Fibroblast of lung (primary cell): ENCODE measurements at regions not wholly inside any gene's neighbourhood (a gene's known extent, or its start where the extent isn't known, plus 50 kb on each side); places are given as distances from the start of the nearest gene placed in this dataset.

ENCODE experiments used
- DNase-seq, 2 donors: peaks; one replicate each; pipeline versions ENCODE4 v3.0.0 to v3.0.0-alpha.2; 2010; ENCODE audit warnings: low read depth in 2 of 2
- H2AFZ ChIP-seq: 2 replicates; pipeline ENCODE4 v1.5.1; 2012; ENCODE audit warnings: low read length, control low read depth, inconsistent platforms
- H3K27ac ChIP-seq: 2 replicates; pipeline ENCODE4 v1.5.1; 2011; ENCODE audit warnings: low read length, control low read depth; ENCODE audit not compliant: insufficient read depth
- H3K27me3 ChIP-seq: 2 replicates; pipeline ENCODE4 v1.5.1; 2011; ENCODE audit warnings: mild to moderate bottlenecking, low read length; ENCODE audit not compliant: control insufficient read depth, insufficient read depth
- H3K36me3 ChIP-seq: 2 replicates; pipeline ENCODE4 v1.5.1; 2011; ENCODE audit warnings: low read length; ENCODE audit not compliant: control insufficient read depth, insufficient read depth
- H3K4me1 ChIP-seq: 2 replicates; pipeline ENCODE4 v1.5.1; 2011; ENCODE audit warnings: low read length; ENCODE audit not compliant: control insufficient read depth, insufficient read depth; ENCODE audit errors: extremely low read depth
- H3K4me2 ChIP-seq: 2 replicates; pipeline ENCODE4 v1.5.1; 2011; ENCODE audit warnings: low read length, control low read depth; ENCODE audit not compliant: insufficient read depth; ENCODE audit errors: extremely low read depth
- H3K4me3 ChIP-seq, 4 experiments: fragments of 200-600 bp in 1 of 4; sonication (generic) in 1 of 4; replicated peaks in 1 of 4; 2 replicates each; pipeline ENCODE4 v1.5.1; 2011 to 2016; ENCODE audit warnings: low read length in 4 of 4, low read depth in 3 of 4, mild to moderate bottlenecking in 3 of 4, control low read depth in 2 of 4, inconsistent platforms in 1 of 4, mixed read lengths in 1 of 4; ENCODE audit not compliant: insufficient read depth in 1 of 4; ENCODE audit errors: control extremely low read depth in 1 of 4
- H3K79me2 ChIP-seq: 2 replicates; pipeline ENCODE4 v1.5.1; 2012; ENCODE audit warnings: mild to moderate bottlenecking, low read length, inconsistent platforms; ENCODE audit not compliant: control insufficient read depth, insufficient read depth
- H3K9ac ChIP-seq: 2 replicates; pipeline ENCODE4 v1.5.1; 2011; ENCODE audit warnings: mild to moderate bottlenecking, low read length, control low read depth; ENCODE audit not compliant: insufficient read depth
- H3K9me3 ChIP-seq: 2 replicates; pipeline ENCODE4 v1.5.1; 2012; ENCODE audit warnings: low read depth, low read length; ENCODE audit not compliant: control insufficient read depth, insufficient read depth
- H4K20me1 ChIP-seq: 2 replicates; pipeline ENCODE4 v1.5.1; 2011; ENCODE audit warnings: low read length; ENCODE audit not compliant: control insufficient read depth, insufficient read depth; ENCODE audit errors: extremely low read depth
- EZH2 ChIP-seq: IDR thresholded peaks from 2 replicates; pipeline ENCODE4 v1.5.1; 2012; ENCODE audit warnings: low read length, control low read depth, mild to moderate bottlenecking; ENCODE audit errors: missing control alignments
- TF ChIP-seq, protein P1 (sequence below), 2 donors: IDR thresholded peaks in 1 of 2; conservative IDR thresholded peaks in 1 of 2; 1 replicate in 1 of 2; 2 replicates in 1 of 2; pipeline ENCODE4 v1.5.1; 2011 to 2012; ENCODE audit warnings: low read length in 2 of 2, control low read depth in 1 of 2, inconsistent platforms in 1 of 2, low read depth in 1 of 2, mild to moderate bottlenecking in 1 of 2

DNA sequence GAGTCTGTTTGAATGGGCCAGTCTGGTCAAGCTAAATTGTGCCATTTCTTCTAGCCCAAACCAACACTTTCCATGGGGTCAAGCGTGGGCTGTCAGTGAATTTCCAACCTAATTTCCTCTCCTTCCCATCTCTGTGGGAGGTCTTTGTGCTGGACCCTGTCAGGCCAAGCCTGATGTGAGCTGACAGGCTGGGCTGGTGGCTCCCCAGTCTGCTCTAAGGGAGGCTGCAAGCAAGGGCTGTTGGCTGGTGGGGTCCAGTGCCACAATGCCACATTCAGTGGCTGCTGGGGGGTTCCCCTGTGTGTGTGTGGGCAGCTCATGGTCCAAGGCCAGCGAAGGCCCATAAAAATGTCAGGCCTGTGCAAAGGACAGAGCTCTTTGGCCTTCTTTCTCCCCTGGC, 216.1 kb downstream of the OPA1 start:
- Histone ChIP-seq H4K20me1 (no peaks in the 10 kb centered on the region), H3K4me2 (no peak overlapping the region), H3K27ac (no peak overlapping the region), H3K4me3 (no peak overlapping the region), H3K9ac (no peak overlapping the region), H3K79me2 (no peaks in the 10 kb centered on the region), H3K27me3 (peaks cover 29% of the 10 kb centered on the region), H2AFZ (no peak overlapping the region), H3K9me3 (no peaks in the 10 kb centered on the region), H3K36me3 (no peaks in the 10 kb centered on the region), H3K4me1 (no peaks in the 10 kb centered on the region)
- TF ChIP-seq, protein P1, sequence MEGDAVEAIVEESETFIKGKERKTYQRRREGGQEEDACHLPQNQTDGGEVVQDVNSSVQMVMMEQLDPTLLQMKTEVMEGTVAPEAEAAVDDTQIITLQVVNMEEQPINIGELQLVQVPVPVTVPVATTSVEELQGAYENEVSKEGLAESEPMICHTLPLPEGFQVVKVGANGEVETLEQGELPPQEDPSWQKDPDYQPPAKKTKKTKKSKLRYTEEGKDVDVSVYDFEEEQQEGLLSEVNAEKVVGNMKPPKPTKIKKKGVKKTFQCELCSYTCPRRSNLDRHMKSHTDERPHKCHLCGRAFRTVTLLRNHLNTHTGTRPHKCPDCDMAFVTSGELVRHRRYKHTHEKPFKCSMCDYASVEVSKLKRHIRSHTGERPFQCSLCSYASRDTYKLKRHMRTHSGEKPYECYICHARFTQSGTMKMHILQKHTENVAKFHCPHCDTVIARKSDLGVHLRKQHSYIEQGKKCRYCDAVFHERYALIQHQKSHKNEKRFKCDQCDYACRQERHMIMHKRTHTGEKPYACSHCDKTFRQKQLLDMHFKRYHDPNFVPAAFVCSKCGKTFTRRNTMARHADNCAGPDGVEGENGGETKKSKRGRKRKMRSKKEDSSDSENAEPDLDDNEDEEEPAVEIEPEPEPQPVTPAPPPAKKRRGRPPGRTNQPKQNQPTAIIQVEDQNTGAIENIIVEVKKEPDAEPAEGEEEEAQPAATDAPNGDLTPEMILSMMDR (conservative IDR thresholded peaks at IDR 0.05 in 1 of 2, IDR thresholded peaks at IDR 0.05 in 1 of 2; ENCODE audit: low read depth in 1 of 2, low read length in 2 of 2), result no peak
- no peak for TF ChIP-seq EZH2
- no peak for DNase-seq

DNA sequence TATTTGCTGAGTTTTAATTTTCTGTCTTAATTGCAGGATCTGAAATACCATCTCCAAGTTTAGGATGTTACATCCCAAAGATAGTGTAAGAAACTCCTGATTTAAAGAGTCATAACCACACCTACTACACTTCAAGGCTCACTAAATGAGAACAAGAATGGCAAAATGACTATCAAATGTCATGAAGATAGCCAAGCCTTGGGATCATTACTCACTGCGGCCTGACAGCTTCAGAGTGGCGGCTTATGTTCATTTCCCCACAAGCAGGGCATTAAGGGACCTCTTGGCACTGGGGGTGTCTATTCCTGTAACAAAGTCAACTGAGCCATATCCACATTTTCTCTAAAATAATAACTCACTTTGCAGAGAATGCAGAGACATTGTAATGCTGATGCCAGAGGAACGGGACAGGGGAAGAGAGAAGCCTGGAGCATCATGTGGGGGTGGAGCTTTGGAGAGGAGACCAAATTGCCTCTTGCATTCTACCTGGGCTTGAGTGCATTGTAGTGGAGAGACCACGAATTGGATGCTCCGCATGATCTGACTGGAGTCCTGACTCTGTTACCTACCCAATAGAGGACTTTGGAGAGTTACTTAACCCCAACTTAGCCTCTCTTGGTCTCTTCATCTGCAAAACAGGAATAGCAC, 219.2 kb downstream of the OPA1 start:
- H3K4me1 ChIP-seq, result no peaks in the 10 kb centered on the region
- TF ChIP-seq, protein P1 (conservative IDR thresholded peaks at IDR 0.05 in 1 of 2, IDR thresholded peaks at IDR 0.05 in 1 of 2; ENCODE audit: low read depth in 1 of 2, low read length in 2 of 2), result no peak
- no peak for TF ChIP-seq EZH2
- H3K4me3 ChIP-seq, result no peak overlapping the region
- H3K9me3 ChIP-seq, result no peaks in the 10 kb centered on the region
- no peaks in the 10 kb centered on the region for H4K20me1 ChIP-seq
- H3K27ac ChIP-seq, result no peak overlapping the region
- no peaks in the 10 kb centered on the region for H3K79me2 ChIP-seq
- no peak overlapping the region for H3K4me2 ChIP-seq
- H2AFZ ChIP-seq, result no peak overlapping the region
- H3K9ac ChIP-seq, result no peak overlapping the region
- H3K27me3 ChIP-seq, result peaks cover 19% of the 10 kb centered on the region
- DNase-seq, result no peak
- no peaks in the 10 kb centered on the region for H3K36me3 ChIP-seq

DNA sequence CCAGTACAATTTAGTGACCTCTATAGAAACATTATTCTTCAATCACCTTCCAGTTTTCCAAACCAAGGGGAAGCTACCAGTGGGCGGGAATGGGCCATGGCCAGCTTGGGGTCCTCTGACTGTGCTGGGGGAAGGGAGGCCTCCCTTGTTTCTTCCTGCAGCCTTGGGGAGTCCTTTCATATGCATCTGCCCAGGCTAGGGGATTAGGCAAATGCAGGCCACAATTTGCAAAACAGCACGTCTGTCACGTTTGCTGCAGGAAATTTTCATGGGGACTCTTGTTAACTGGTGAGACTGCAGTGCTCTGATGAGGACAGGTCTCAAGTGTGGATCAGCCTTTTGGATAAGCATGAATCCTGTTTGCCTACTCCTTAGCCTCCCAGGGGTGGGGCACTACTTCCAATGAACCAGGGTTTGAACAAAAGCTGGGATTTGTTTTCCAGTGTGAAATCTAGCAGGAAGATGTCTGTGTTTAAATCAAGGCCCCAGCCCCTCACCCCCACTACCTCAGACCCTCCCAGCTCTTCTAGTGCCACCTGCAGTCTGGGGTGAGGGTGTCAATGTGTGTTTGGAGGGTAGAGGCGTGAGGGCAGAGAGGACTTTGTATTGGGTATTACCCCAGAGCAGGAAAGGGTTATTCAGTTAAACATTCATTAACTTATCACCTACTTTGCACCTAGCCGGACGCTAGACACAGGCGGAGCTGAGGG, 219.9 kb downstream of the OPA1 start:
- no peak for TF ChIP-seq EZH2
- TF ChIP-seq, protein P1 (conservative IDR thresholded peaks at IDR 0.05 in 1 of 2, IDR thresholded peaks at IDR 0.05 in 1 of 2; ENCODE audit: low read depth in 1 of 2, low read length in 2 of 2), result no peak
- no peaks in the 10 kb centered on the region for H4K20me1 ChIP-seq

More for the DNA sequence above, 219.9 kb downstream of the OPA1 start:
- no peak overlapping the region for H3K4me2 ChIP-seq
- H3K4me3 ChIP-seq, result no peak overlapping the region
- H2AFZ ChIP-seq, result no peak overlapping the region
- H3K36me3 ChIP-seq, result no peaks in the 10 kb centered on the region
- H3K27me3 ChIP-seq, result peaks cover 19% of the 10 kb centered on the region
- no peaks in the 10 kb centered on the region for H3K9me3 ChIP-seq
- H3K79me2 ChIP-seq, result no peaks in the 10 kb centered on the region
- H3K9ac ChIP-seq, result no peak overlapping the region
- no peak for DNase-seq
- no peaks in the 10 kb centered on the region for H3K4me1 ChIP-seq
- H3K27ac ChIP-seq, result no peak overlapping the region
